ENCODE measurements at regions not wholly inside any gene's neighbourhood (a gene's known extent, or its start where the extent isn't known, plus 50 kb on each side); places are given as distances from the start of the nearest gene placed in this dataset.

DNA sequence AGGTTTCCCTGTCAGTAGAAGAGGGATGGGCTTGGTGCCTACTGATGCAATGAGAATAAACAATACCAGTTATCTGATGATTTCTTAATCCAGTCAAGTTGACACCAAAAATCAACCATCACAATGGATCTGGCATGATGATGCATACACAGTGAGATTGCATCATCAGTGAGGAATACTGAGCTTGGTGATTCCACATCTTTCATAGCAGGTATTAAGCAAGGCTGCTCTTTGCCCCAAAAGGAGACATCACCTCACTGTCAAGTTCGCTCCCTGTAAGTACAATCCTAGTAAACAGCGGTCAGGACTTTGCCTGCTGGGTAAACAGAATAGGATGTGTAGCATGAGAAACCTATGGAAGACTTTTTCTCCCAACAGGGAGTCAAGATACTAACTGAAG lies 282.7 kb upstream of the CDH2 start:
- TF ChIP-seq NBN (IDR thresholded peaks at IDR 0.05) = no peak
- no peak for TF ChIP-seq GABPA (IDR thresholded peaks at IDR 0.05; ENCODE audit: low read depth)
- no peak for TF ChIP-seq CTCF (IDR thresholded peaks at IDR 0.05 in 2 of 3, conservative IDR thresholded peaks at IDR 0.05 in 1 of 3; ENCODE audit: control insufficient read depth in 2 of 3, extremely low read depth in 1 of 3, insufficient read depth in 1 of 3, low read depth in 3 of 3, low read length in 3 of 3)
- no peak for TF ChIP-seq JUND (IDR thresholded peaks at IDR 0.05; ENCODE audit: low read depth, low read length)
- no peak for TF ChIP-seq BHLHE40 (IDR thresholded peaks at IDR 0.05; ENCODE audit: borderline replicate concordance in 1 of 2, low read depth in 2 of 2, low read length in 1 of 2)
- TF ChIP-seq EZH2 (IDR thresholded peaks at IDR 0.05; ENCODE audit: borderline replicate concordance, control insufficient read depth, low read depth, low read length) = no peak
- TF ChIP-seq SMAD1 (IDR thresholded peaks at IDR 0.05; ENCODE audit: low read depth, partially characterized antibody) = no peak
- no peak for TF ChIP-seq RAD21 (IDR thresholded peaks at IDR 0.05; ENCODE audit: insufficient read depth, low read depth, low read length)
- TF ChIP-seq SRF (IDR thresholded peaks at IDR 0.05; ENCODE audit: low read depth in 2 of 2, low read length in 2 of 2) = no peak
